SK-N-MC (cell line): ENCODE measurements at regions not wholly inside any gene's neighbourhood (a gene's known extent, or its start where the extent isn't known, plus 50 kb on each side); places are given as distances from the start of the nearest gene placed in this dataset.
"Not testable (repeated sequence)": the region's sequence is repeated elsewhere in the genome, so short reads cannot be mapped to it uniquely, and the experiment has no call there.

Source experiments
- DNase-seq: peaks from one replicate; pipeline ENCODE4 v3.0.0-alpha.2; 2011; ENCODE audit warnings: low read depth, low spot score
- H3K27ac ChIP-seq: fragments of 200-600 bp; sonication (generic); 2 replicates; pipeline ENCODE4 v1.5.1; 2016; ENCODE audit warnings: mixed run types
- H3K36me3 ChIP-seq: fragments of 200-600 bp; sonication (generic); 2 replicates; pipeline ENCODE4 v1.6.1; 2017; ENCODE audit warnings: antibody characterized with exemption, low read length, mixed read lengths; ENCODE audit not compliant: insufficient read depth
- H3K4me3 ChIP-seq: fragments of 200-600 bp; sonication (generic); 2 replicates; pipeline ENCODE4 v1.5.1; 2016
- H3K9ac ChIP-seq: fragments of 200-600 bp; sonication (generic); 2 replicates; pipeline ENCODE4 v1.8.0; 2017; ENCODE audit warnings: mixed run types, mixed read lengths; ENCODE audit not compliant: insufficient read length
- H3K9me3 ChIP-seq: fragments of 200-600 bp; sonication (generic); 2 replicates; pipeline ENCODE4 v1.6.1; 2017; ENCODE audit warnings: low read depth, mild to moderate bottlenecking, antibody characterized with exemption, low read length, moderate library complexity, mixed read lengths
- EZH2 ChIP-seq: fragments of 200-600 bp; sonication (generic); IDR thresholded peaks from one replicate; pipeline ENCODE4 v1.6.1; 2017; ENCODE audit warnings: antibody characterized with exemption
- FOXP2 ChIP-seq: optimal IDR thresholded peaks from 2 replicates; pipeline ENCODE3; 2011; ENCODE audit warnings: mild to moderate bottlenecking, moderate library complexity; ENCODE audit not compliant: insufficient read depth; ENCODE audit errors: extremely low read length, control extremely low read depth
- POLR2AphosphoS5 ChIP-seq: IDR thresholded peaks from 2 replicates; pipeline ENCODE4 v1.6.1; 2012; ENCODE audit warnings: mild to moderate bottlenecking, low read depth, low read length, borderline replicate concordance

DNA sequence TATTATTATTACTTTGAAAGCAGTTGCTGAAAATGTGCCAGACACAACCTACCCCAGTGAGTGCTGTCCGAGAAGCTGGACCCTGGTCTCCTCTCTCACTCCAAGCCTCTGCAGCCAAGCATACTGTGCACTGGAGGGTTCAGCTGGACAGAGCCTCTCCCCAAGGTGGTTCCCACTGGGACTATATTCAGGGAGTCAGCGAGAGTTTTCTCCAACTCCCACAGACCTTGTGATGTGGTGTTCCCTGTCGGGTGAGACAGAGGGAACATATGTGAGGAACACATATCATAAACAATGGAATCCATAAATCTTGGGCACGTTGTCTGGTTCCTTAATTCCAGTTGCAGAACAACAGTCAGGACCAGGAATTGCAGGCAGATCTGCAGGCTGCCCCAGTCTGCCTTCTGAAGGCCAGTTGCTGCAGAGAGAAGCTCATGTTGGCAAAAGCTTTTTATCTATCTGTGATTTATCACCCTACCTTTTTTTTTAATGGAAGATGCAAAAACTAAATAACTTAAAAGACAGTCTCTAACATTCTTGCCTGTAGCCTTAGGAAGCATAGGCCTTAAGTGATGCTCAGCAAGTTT lies 619.8 kb upstream of the TBX3 start:
- no peak overlapping the region for H3K9ac ChIP-seq
- DNase-seq = no peak
- TF ChIP-seq EZH2 = no peak
- TF ChIP-seq POLR2AphosphoS5 = no peak
- TF ChIP-seq FOXP2 = no peak
- no peaks in the 10 kb centered on the region for H3K9me3 ChIP-seq
- no peak overlapping the region for H3K27ac ChIP-seq
- H3K4me3 ChIP-seq = no peak overlapping the region
- H3K36me3 ChIP-seq = no peaks in the 10 kb centered on the region

- Histone ChIP-seq H3K9ac (no peak overlapping the region), H3K36me3 (no peaks in the 10 kb centered on the region), H3K4me3 (no peak overlapping the region), H3K9me3 (no peaks in the 10 kb centered on the region), H3K27ac (no peak overlapping the region)
- no peak for TF ChIP-seq FOXP2
- no peak for TF ChIP-seq POLR2AphosphoS5
- no peak for TF ChIP-seq EZH2
- no peak for DNase-seq
Observed at GRCh38 chr12:115297445-115297844, 613.5 kb upstream of the TBX3 start.

DNA sequence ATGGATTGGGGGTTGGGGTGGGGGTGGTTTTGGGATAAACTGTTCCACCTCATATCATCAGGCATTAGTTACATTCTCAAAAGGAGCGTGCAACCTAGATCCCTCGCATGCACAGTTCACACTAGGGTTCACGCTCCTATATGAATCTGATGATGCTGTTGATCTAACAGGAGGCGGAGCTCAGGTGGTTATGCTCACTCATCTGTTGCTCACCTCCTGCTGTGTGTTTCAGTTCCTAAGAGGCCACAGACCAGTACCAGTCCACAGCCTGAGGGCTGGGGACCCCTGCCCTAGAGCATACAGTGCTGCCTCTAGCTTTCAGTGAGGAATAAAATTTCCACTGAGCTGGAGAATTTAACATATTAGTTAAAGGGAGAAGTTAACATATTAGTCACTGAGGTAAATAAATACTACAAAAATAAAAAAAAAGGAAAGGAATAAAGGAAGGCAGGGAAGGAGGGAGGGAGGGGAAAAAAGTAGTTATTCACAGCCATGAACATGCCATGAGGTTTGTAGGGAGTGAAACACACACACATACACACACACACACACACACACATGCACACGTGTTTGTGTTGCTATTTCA lies 612.7 kb upstream of the TBX3 start:
- TF ChIP-seq POLR2AphosphoS5 (no peak), FOXP2 (no peak), EZH2 (no peak)
- DNase-seq = no peak
- H3K36me3 ChIP-seq = no peaks in the 10 kb centered on the region
- no peak overlapping the region for H3K27ac ChIP-seq
- no peak overlapping the region for H3K9ac ChIP-seq
- H3K9me3 ChIP-seq = no peaks in the 10 kb centered on the region
- no peak overlapping the region for H3K4me3 ChIP-seq

DNA sequence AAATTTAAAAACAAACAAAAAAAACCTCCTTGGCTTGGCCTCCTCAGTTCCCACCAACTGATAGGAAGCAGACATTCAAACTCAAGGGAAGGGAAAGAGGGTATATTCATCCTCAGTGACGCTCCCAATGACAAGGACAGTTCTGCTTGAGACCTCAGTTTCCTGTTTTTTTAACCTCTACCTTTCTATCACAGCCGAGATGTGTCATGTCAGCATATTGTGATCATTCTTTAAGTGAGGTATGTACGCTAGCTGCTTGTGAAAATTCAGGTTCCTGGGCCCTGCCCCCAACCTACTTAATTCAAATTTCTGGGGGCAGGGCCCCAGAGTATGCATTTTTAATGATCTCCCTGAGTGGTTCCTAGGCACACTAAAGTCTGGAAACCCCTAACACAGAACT lies 611.9 kb upstream of the TBX3 start:
- no peak overlapping the region for H3K4me3 ChIP-seq
- H3K36me3 ChIP-seq = no peaks in the 10 kb centered on the region
- H3K9me3 ChIP-seq = no peaks in the 10 kb centered on the region
- H3K27ac ChIP-seq = no peak overlapping the region
- no peak for DNase-seq
- no peak overlapping the region for H3K9ac ChIP-seq
- no peak for TF ChIP-seq POLR2AphosphoS5

DNA sequence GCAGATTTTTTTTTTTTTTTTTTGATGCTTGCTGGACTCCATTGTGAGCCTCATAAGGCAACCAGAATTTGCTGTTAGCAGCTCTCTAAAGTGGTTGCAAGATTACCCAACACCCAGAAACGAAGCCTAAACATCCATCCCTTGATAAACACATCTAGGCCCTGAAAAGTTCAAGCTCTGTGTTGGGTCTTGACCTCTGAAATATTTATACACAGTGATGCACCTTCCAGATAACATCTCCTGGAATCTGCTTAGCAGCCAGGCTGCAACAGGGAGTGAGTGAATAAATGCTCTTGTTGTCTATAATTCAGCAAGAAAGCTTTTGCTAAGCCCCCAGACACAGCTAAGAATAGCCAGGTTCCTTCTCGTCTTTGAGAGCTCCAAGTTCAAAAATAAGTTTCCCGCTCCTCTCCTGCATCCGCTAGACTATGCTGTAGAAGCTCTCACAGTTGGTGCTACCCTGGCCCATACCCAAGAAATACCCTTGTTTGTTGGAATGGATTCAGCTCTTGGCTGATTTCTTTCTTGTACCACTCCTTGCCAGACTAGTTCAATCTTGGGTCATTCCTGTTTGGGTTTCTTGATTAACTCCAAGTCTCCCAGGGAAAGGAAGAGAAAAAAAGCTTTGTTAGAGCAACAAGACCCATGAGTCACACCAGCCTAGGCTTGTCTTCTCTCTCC lies 610.6 kb upstream of the TBX3 start:
- H3K4me3 ChIP-seq = no peak overlapping the region
- no peak for DNase-seq
- no peaks in the 10 kb centered on the region for H3K36me3 ChIP-seq
- H3K9me3 ChIP-seq = no peaks in the 10 kb centered on the region
- H3K9ac ChIP-seq = no peak overlapping the region
- TF ChIP-seq FOXP2 (no peak), EZH2 (no peak), POLR2AphosphoS5 (no peak)
- H3K27ac ChIP-seq = no peak overlapping the region

DNA sequence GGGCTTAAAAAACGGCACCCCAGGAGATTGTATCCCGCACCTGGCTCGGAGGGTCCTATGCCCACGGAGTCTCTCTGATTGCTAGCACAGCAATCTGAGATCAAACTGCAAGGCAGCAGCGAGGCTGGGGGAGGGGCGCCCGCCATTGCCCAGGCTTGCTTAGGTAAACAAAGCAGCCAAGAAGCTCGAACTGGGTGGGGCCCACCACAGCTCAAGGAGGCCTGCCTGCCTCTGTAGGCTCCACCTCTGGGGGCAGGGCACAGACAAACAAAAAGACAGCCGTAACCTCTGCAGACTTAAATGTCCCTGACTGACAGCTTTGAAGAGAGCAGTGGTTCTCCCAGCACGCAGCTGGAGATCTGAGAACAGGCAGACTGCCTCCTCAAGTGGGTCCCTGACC lies 601.5 kb upstream of the TBX3 start:
- not testable (repeated sequence) for H3K27ac ChIP-seq, H3K36me3 ChIP-seq, H3K9ac ChIP-seq, H3K4me3 ChIP-seq, H3K9me3 ChIP-seq, DNase-seq

DNA sequence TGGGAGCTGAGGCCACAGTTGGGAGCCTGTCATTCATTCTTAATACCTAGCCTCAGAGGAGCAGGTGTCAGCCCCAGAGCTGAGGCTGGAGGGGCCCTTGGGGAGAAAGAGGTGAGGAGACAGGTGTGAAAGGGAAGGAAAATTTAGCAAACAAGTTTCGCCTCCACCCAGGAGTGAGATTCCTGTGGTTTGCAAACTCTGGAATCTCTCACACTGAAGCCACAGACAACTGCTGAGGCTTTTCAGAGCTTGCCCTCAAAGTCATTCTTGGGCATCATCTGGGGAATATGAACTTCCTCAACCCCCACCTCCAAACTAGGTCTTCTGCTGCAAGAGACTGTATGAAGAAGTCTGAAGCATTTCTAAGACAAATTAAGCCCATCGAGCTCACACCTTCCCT lies 589.5 kb upstream of the TBX3 start:
- no peak for DNase-seq
- H3K9ac ChIP-seq = no peak overlapping the region
- no peak overlapping the region for H3K4me3 ChIP-seq
- TF ChIP-seq POLR2AphosphoS5 (no peak), FOXP2 (no peak), EZH2 (no peak)
- H3K36me3 ChIP-seq = no peaks in the 10 kb centered on the region
- no peaks in the 10 kb centered on the region for H3K9me3 ChIP-seq
- no peak overlapping the region for H3K27ac ChIP-seq

DNA sequence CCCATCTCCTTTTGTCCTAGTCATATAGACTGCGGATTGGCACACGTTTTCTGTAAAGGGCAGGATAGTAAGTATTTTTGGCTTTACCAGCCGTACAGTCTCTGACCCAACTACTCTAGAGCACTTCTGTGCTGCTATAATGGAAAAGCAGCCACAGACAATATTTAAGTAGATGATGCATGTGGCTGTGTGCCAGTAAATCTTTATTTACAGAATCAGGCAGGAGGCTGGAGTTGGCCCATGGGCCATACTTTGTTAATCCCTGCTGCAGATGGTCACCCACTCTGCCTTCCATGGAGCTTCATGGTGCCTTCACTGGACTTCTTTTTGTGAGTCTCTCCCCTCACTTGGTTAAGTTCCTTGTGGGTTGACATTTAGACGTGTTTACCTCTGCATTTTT lies 584.5 kb upstream of the TBX3 start:
- Histone ChIP-seq H3K27ac (no peak overlapping the region), H3K9ac (no peak overlapping the region), H3K36me3 (no peaks in the 10 kb centered on the region), H3K9me3 (no peaks in the 10 kb centered on the region), H3K4me3 (no peak overlapping the region)
- TF ChIP-seq POLR2AphosphoS5 (no peak), EZH2 (no peak), FOXP2 (no peak)
- no peak for DNase-seq

- Histone ChIP-seq H3K36me3 (no peaks in the 10 kb centered on the region), H3K9ac (no peak overlapping the region), H3K4me3 (no peak overlapping the region), H3K9me3 (no peaks in the 10 kb centered on the region), H3K27ac (no peak overlapping the region)
- DNase-seq = no peak
- TF ChIP-seq FOXP2 (no peak), POLR2AphosphoS5 (no peak), EZH2 (no peak)
Observed at GRCh38 chr12:115267891-115268290, 583.9 kb upstream of the TBX3 start.
